K562 (cell line): ENCODE measurements at regions not wholly inside any gene's neighbourhood (a gene's known extent, or its start where the extent isn't known, plus 50 kb on each side); places are given as distances from the start of the nearest gene placed in this dataset.

Experiments
- ATAC-seq: fragments of 200-7000 bp; cut with Tn5 transposase; 3 replicates; pipeline ENCODE4 v1.9.1; 2020; ENCODE audit warnings: moderate library complexity
- BruUV-seq: library from RNA; stranded (reverse); fragments of 400-500 nt; replicated peaks from 2 replicates; lab custom pipeline; 2021; lab: Mats Ljungman, UMichigan
- CTCF ChIA-PET: fragments of 300-600 bp; formaldehyde crosslinking; extraction: SDS; loops from one replicate; lab custom pipeline; 2021; ENCODE audit warnings: low intra/inter-chr PET ratio; lab: Yijun Ruan, JAX
- POLR2A ChIA-PET: fragments of 300-600, 350-650 bp; sonication (Branson Sonifier 250); formaldehyde crosslinking; extraction: SDS; loops from one replicate; lab custom pipeline; 2021; ENCODE audit warnings: antibody characterized with exemption, inconsistent platforms; lab: Yijun Ruan, JAX
- DNase-seq, 4 experiments: peaks; one replicate each; pipeline versions ENCODE4 v3.0.0 to v3.0.0-alpha.2; 2011 to 2018; ENCODE audit warnings: low spot score in 3 of 4, mixed read lengths in 3 of 4; ENCODE audit errors: extremely low read depth in 1 of 4
- FAIRE-seq: peaks from 2 replicates; lab custom pipeline; 2011; peaks lifted over from hg19 to GRCh38; lab: Jason Lieb, UNC
- H2AFZ ChIP-seq: 2 replicates; pipeline ENCODE4 v1.6.0; 2011; ENCODE audit warnings: low read depth, low read length, control low read depth, inconsistent platforms
- H3K27ac ChIP-seq: fragments of 200-600 bp; 3 replicates; pipeline ENCODE4 v1.8.0; 2011; ENCODE audit warnings: low read depth, mild to moderate bottlenecking, control low read depth, inconsistent platforms, low read length, moderate library complexity, mixed read lengths; ENCODE audit errors: extremely low read depth
- H3K27me3 ChIP-seq, 2 experiments: fragments of 300-600 bp in 1 of 2; 2 replicates in 1 of 2; 3 replicates in 1 of 2; pipeline versions ENCODE4 v1.6.0 to v1.8.0; 2011; ENCODE audit warnings: inconsistent platforms in 2 of 2, low read length in 2 of 2, mild to moderate bottlenecking in 1 of 2, mixed read lengths in 1 of 2, moderate library complexity in 1 of 2; ENCODE audit not compliant: control insufficient read depth in 2 of 2, insufficient read depth in 2 of 2
- H3K36me3 ChIP-seq: fragments of 300-600 bp; 3 replicates; pipeline ENCODE4 v1.8.0; 2011; ENCODE audit warnings: mild to moderate bottlenecking, low read length, inconsistent platforms; ENCODE audit not compliant: control insufficient read depth, insufficient read depth
- H3K4me1 ChIP-seq, 2 experiments: fragments of 200-600 bp in 1 of 2; replicated peaks in 1 of 2; 2 replicates in 1 of 2; 3 replicates in 1 of 2; pipeline versions ENCODE4 v1.5.1 to v1.8.0; 2011; ENCODE audit warnings: inconsistent platforms in 2 of 2, low read length in 2 of 2, mild to moderate bottlenecking in 1 of 2, mixed read lengths in 1 of 2, moderate library complexity in 1 of 2; ENCODE audit not compliant: control insufficient read depth in 2 of 2, insufficient read depth in 2 of 2
- H3K4me2 ChIP-seq: 2 replicates; pipeline ENCODE4 v1.6.1; 2011; ENCODE audit warnings: low read length, control low read depth, inconsistent platforms, mixed read lengths; ENCODE audit not compliant: insufficient read depth
- H3K4me3 ChIP-seq: fragments of 200-600 bp; sonication (generic), shearing (Covaris generic); 2 replicates; pipeline ENCODE4 v1.5.1; 2016; ENCODE audit warnings: control low read depth, inconsistent platforms
- H3K79me2 ChIP-seq: fragments of 200-600 bp; 3 replicates; pipeline ENCODE4 v1.8.0; 2011; ENCODE audit warnings: low read length, inconsistent platforms; ENCODE audit not compliant: control insufficient read depth, insufficient read depth
- H3K9ac ChIP-seq, 2 experiments: 2 replicates each; pipeline versions ENCODE4 v1.6.0 to v1.6.1; 2011; ENCODE audit warnings: low read depth in 2 of 2, low read length in 2 of 2, control low read depth in 1 of 2, inconsistent platforms in 1 of 2, mild to moderate bottlenecking in 1 of 2, mixed read lengths in 1 of 2; ENCODE audit not compliant: insufficient read depth in 1 of 2
- H3K9me1 ChIP-seq: one replicate; pipeline ENCODE4 v1.6.0; 2011; ENCODE audit warnings: inconsistent platforms, mild to moderate bottlenecking, low read length, moderate library complexity; ENCODE audit not compliant: control insufficient read depth, insufficient read depth
- H3K9me3 ChIP-seq: replicated peaks from 2 replicates; pipeline ENCODE4 v1.5.1; 2011; ENCODE audit warnings: low read depth, low read length, inconsistent platforms; ENCODE audit not compliant: control insufficient read depth, insufficient read depth
- H4K20me1 ChIP-seq: replicated peaks from 2 replicates; pipeline ENCODE4 v1.6.1; 2011; ENCODE audit warnings: low read length, inconsistent platforms, mixed read lengths; ENCODE audit not compliant: control insufficient read depth, insufficient read depth
- MYC ChIP-seq, 2 experiments: fragments of 250-450 bp in 1 of 2; sonication (Bioruptor Pico) in 1 of 2; IDR thresholded peaks; 2 replicates each; pipeline versions ENCODE4 v1.5.1 to v1.6.1; 2012 to 2021; ENCODE audit warnings: low read depth in 2 of 2, borderline replicate concordance in 1 of 2, improper control_type of control experiment in 1 of 2, low read length in 1 of 2, mild to moderate bottlenecking in 1 of 2, moderate library complexity in 1 of 2
- REST ChIP-seq, 2 experiments: fragments of 450-650 bp; formaldehyde crosslinking in 1 of 2; IDR thresholded peaks; 2 replicates each; pipeline versions ENCODE4 v1.4.0 to v1.6.1; 2014 to 2020; ENCODE audit warnings: mild to moderate bottlenecking in 2 of 2, borderline replicate concordance in 1 of 2, low read depth in 1 of 2
- WGBS: fragments of 100-300 bp; shearing (Covaris generic); methylation state at CpG from one replicate; pipeline ENCODE4 v1.1.6; 2016; ENCODE audit warnings: low coverage, mixed read lengths; ENCODE audit not compliant: insufficient coverage; ENCODE audit errors: missing lambda C conversion rate; 5-methylcytosine and 5-hydroxymethylcytosine counted together
- in situ Hi-C: fragments of 300-500 bp; cut with MboI; formaldehyde crosslinking; loops from 4 replicates; pipeline ENCODE4 v1.15.0; 2018; ENCODE audit warnings: inconsistent platforms, mixed read lengths
- intact Hi-C: fragments of 100-400 bp; cut with micrococcal nuclease; formaldehyde crosslinking; loops from 2 replicates; pipeline ENCODE4 v1.14.2; 2022

- H3K4me3 ChIP-seq: no peak overlapping the region
- BruUV-seq: no TSS peak
- no peak for ATAC-seq
- 0% methylated on average over 4 of the region's 5 CpGs for WGBS
- H3K27ac ChIP-seq: no peak overlapping the region
- no peaks in the 10 kb centered on the region for H3K4me1 ChIP-seq
- no peaks in the 10 kb centered on the region for H3K79me2 ChIP-seq
- H2AFZ ChIP-seq: no peak overlapping the region
- H3K9me1 ChIP-seq: no peaks in the 10 kb centered on the region
- 0 out of 2 replicates have a peak, but pooled peaks cover 3% of the 10 kb centered on the region for H4K20me1 ChIP-seq
- in situ Hi-C loops: no loop called here
- no peak for DNase-seq
- no peaks in the 10 kb centered on the region for H3K36me3 ChIP-seq
- POLR2A ChIA-PET: no interaction called here
- peaks cover 0 to 17% of the 10 kb centered on the region in 2 experiments; a peak in 1 of 5 replicates for H3K27me3 ChIP-seq
- no peaks in the 10 kb centered on the region for H3K9me3 ChIP-seq
- 0 out of 2 replicates have a peak, but pooled peaks have one; percentile 12 for TF ChIP-seq REST (IDR thresholded peaks at IDR 0.05; ENCODE audit: borderline replicate concordance)
- TF ChIP-seq REST (CRISPR knock-in tag; IDR thresholded peaks at IDR 0.05; ENCODE audit: low read depth): no peak
- no peak for TF ChIP-seq MYC (IDR thresholded peaks at IDR 0.05; ENCODE audit: low read depth, low read length)
- TF ChIP-seq MYC (CRISPR knock-in tag; IDR thresholded peaks at IDR 0.05; ENCODE audit: borderline replicate concordance, low read depth): no peak
- no peak overlapping the region for H3K4me2 ChIP-seq
- CTCF ChIA-PET: no interaction called here
- H3K9ac ChIP-seq: no peak overlapping the region
- intact Hi-C loops: no loop called here
- no peak for FAIRE-seq
Observed at GRCh38 chr9:89996116-89996515, 391.3 kb downstream of the GADD45G start.
